ENCODE measurements at regions not wholly inside any gene's neighbourhood (a gene's known extent, or its start where the extent isn't known, plus 50 kb on each side); places are given as distances from the start of the nearest gene placed in this dataset.
"Not testable (repeated sequence)": the region's sequence is repeated elsewhere in the genome, so short reads cannot be mapped to it uniquely, and the experiment has no call there.

GRCh38 chr10:118873738-118874105 is 119.0 kb upstream of the CACUL1 start:
- Histone ChIP-seq H3K27ac (no peak overlapping the region), H3K4me3 (ENCODE audit: low read depth, low read length) (no peak overlapping the region), H3K27me3 (ENCODE audit: insufficient read depth, low read depth, severe bottlenecking) (no peaks in the 10 kb centered on the region), H3K9me3 (ENCODE audit: severe bottlenecking) (peaks cover 3% of the 10 kb centered on the region), H3K36me3 (no peaks in the 10 kb centered on the region)
- no peak for DNase-seq
- TF ChIP-seq CTCF (IDR thresholded peaks at IDR 0.05; ENCODE audit: low read depth, low read length): no peak

GRCh38 chr10:118874171-118874570 is 119.4 kb upstream of the CACUL1 start:
- no peak for TF ChIP-seq CTCF (IDR thresholded peaks at IDR 0.05; ENCODE audit: low read depth, low read length)
- no peak overlapping the region for H3K4me3 ChIP-seq (ENCODE audit: low read depth, low read length)
- H3K27me3 ChIP-seq (ENCODE audit: insufficient read depth, low read depth, severe bottlenecking): no peaks in the 10 kb centered on the region
- peaks cover 3% of the 10 kb centered on the region for H3K9me3 ChIP-seq (ENCODE audit: severe bottlenecking)
- no peaks in the 10 kb centered on the region for H3K36me3 ChIP-seq
- H3K27ac ChIP-seq: no peak overlapping the region
- no peak for DNase-seq

- no peak for TF ChIP-seq CTCF (IDR thresholded peaks at IDR 0.05; ENCODE audit: low read depth, low read length)
- H3K27ac ChIP-seq: no peak overlapping the region
- no peak for DNase-seq
- H3K4me3 ChIP-seq (ENCODE audit: low read depth, low read length): no peak overlapping the region
- peaks cover 3% of the 10 kb centered on the region for H3K9me3 ChIP-seq (ENCODE audit: severe bottlenecking)
- H3K36me3 ChIP-seq: no peaks in the 10 kb centered on the region
- H3K27me3 ChIP-seq (ENCODE audit: insufficient read depth, low read depth, severe bottlenecking): no peaks in the 10 kb centered on the region
Observed at GRCh38 chr10:118875087-118875486, 120.3 kb upstream of the CACUL1 start.

GRCh38 chr10:118882741-118883140 is 128.0 kb upstream of the CACUL1 start:
- no peak overlapping the region for H3K4me3 ChIP-seq (ENCODE audit: low read depth, low read length)

GRCh38 chr10:118892255-118892654 is 137.3 kb upstream of the NANOS1 start:
- H3K27me3 ChIP-seq (ENCODE audit: insufficient read depth, low read depth, severe bottlenecking): no peaks in the 10 kb centered on the region
- no peak overlapping the region for H3K27ac ChIP-seq
- no peak overlapping the region for H3K4me3 ChIP-seq (ENCODE audit: low read depth, low read length)
- no peaks in the 10 kb centered on the region for H3K36me3 ChIP-seq
- DNase-seq: no peak
- peaks cover 10% of the 10 kb centered on the region for H3K9me3 ChIP-seq (ENCODE audit: severe bottlenecking)
- TF ChIP-seq CTCF (IDR thresholded peaks at IDR 0.05; ENCODE audit: low read depth, low read length): no peak

More at GRCh38 chr10:118882741-118883140, 128.0 kb upstream of the CACUL1 start:
- Histone ChIP-seq H3K9me3 (ENCODE audit: severe bottlenecking) (no peaks in the 10 kb centered on the region), H3K27me3 (ENCODE audit: insufficient read depth, low read depth, severe bottlenecking) (no peaks in the 10 kb centered on the region), H3K36me3 (no peaks in the 10 kb centered on the region), H3K27ac (no peak overlapping the region)
- DNase-seq: no peak
- no peak for TF ChIP-seq CTCF (IDR thresholded peaks at IDR 0.05; ENCODE audit: low read depth, low read length)

- H3K9me3 ChIP-seq (ENCODE audit: severe bottlenecking): peaks cover 18% of the 10 kb centered on the region
- not testable (repeated sequence) for DNase-seq; H3K4me3 ChIP-seq (ENCODE audit: low read depth, low read length); H3K27me3 ChIP-seq (ENCODE audit: insufficient read depth, low read depth, severe bottlenecking); H3K36me3 ChIP-seq; H3K27ac ChIP-seq
Observed at GRCh38 chr10:118894891-118895290, 134.6 kb upstream of the NANOS1 start.
